MV-4-11 (cell line): ENCODE measurements at regions not wholly inside any gene's neighbourhood (a gene's known extent, or its start where the extent isn't known, plus 50 kb on each side); places are given as distances from the start of the nearest gene placed in this dataset.

Source experiments
- DNase-seq: peaks from one replicate; lab custom pipeline; 2025; lab: John Stamatoyannopoulos, UW

DNA sequence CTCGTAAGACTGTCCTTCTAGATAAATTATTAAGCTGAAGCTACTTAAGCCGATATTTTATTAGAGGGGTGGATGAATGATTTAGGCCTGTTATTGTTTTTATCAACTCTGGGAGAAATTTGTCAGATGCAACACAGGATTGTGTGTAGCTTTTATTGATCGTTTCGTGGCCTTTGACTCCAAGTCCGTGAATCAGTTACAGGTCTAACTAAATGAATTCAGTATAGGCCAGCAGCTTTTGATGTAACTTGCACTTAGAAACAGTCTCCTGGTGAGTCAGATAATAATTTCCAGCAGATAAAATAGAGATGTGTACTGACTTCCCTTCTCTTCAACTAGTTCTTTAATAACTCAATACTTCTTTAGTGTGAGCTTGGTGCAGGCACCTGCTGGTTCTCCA, 341.7 kb upstream of the SMIM30 start:
- no peak for DNase-seq

DNA sequence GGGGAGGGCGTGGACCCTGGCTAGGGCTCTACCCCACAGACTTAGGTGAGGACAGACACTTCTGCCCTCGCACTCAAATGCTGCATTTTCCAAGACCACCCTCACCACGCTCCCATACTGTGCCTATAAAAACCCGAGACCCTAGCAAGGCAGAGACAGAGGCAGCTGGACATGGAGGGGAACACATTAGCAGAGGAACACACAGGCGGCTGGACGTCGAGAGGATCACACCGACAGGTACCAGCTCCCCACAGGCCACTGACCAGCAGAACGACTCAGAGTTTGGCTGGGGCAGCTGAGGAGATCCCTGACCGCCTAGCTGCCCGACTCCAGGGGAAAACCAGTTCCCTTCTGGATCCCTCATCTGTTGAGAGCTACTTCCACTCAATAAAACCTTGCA, 338.2 kb upstream of the SMIM30 start:
- no peak for DNase-seq

DNA sequence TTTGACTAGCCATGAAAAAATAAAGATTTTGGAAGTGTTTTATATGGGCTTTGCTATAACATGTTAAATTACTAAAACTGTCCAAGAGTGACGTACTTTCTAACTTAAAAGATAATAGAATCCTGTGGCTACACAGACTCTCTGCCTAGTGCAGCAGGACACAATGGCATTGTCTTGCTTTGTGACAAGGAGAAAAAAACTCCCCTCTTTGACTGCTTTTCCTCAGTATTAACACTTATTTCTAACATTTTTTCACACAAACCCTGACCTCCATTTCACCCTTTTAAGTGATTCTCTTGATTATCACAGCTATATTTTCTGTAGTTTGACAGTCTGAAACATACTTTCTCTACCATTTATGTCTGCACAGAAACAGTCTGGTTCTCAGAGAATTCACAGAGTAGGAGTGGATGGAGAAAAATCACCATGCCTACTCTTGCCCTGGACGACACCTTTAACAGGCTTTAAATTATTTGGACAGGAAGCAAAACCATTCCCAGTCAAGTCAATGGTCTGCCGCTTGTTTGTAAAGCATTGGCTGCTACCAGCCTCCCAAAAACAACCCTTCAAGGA, 336.3 kb upstream of the SMIM30 start:
- DNase-seq = no peak

DNA sequence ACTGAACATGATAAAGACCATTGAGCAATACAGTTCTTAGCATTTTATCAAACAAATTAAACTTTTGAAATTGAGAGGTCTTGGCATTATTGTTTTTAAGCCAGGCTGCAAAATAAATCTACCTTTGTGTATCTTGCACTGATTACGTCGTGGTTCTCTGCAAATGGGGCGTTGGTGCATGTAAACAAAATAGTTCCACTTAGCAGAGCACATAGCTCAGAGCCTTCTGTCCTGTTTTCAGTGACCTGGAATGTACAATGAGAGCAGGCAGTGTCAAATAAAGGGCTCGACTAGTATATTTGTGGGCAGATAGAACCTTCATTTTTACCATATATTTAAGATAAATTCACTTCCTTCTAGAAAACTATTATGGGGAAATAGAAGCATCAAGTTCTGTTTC, 333.9 kb upstream of the SMIM30 start:
- DNase-seq = no peak

DNA sequence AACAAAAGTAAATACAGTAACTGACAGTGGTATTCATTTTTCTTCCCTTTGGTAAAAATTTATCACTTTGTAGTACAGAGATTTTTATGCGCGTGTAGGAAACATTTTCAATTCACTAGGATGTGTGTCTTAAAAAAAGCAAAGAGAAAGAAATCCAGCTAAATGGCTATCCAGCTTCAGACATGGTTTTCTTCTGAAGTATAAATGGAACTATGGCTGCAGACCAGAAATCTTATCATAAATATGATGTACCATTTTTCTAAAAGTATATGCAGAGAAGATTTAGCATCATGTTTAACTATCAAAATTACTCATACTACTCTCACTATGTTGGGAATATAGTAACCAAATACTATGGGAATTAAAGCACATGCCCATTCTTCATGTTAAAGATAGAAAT, 328.4 kb upstream of the SMIM30 start:
- no peak for DNase-seq

DNA sequence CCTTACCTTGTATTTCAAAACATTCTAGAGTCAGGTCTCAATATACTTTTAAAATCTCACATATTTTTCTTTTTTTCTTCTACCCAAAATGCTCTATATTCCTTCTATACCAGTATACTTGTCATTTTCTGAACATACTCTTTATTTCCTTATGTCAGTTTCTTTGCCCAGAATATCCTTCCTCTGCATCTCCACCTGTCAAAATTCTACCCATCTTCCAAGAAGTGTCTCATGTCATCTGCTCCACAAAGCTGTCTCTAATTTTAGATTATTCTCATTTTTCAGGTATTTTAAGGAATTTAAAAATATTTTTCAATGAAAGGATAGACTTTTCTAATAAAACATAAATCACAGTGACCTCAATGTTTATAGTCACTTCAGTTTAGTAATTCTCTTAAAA, 328.0 kb upstream of the SMIM30 start:
- no peak for DNase-seq

DNA sequence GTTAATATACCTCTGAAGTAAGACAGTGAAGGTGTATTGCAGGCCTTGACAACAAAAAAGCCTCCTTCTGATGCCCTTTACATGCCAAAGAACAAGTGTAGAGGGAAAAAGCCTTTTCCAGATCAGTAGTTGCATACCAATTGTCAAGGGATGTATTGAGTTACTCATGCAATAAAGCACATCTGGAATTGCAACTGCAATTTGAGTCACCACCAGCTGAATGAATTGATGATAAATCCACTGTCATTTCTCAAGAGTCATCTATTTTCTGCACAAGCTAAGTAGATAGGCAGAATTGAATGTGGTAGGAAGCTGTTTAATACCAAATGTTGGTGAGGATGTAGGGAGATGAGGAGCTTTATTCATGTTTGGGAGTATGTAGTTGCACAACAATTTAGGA, 325.9 kb upstream of the SMIM30 start:
- DNase-seq = no peak

DNA sequence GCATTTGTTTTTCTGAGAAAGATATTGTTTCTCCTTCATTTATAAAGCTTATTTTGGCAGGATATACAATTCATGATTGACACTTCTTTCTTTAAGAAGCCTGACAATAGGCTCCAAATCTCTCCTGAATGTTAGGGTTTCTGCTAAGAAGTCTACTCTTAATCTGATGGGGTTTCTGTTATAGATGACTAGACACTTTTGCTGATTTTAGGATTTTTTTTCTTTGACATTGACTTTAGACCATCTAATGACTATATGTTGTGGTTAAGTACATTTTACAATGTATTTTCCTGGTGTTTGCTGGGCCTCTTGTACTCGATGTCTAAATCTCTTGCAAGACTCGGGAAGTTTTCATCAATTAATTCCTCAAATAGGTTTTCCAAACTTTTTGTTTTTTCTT, 321.8 kb upstream of the SMIM30 start:
- no peak for DNase-seq

DNA sequence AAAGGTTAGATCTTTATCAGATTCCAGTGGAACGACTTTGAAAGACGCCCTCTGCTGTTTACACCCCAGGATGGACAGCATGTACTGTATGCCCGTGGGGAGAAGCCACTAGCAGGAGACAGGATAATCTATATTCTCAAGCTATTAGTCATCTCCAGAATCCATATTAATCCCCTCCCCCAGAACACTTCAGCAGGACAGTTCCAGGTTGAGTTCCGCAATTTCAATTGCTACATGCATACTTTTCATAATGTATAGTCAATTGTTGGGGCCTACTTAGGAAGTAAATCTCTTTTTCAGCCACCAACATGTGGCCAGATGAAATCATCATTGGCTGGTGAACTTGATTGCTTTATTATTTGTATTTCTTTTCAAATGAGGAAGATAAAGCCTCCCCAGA, 313.1 kb upstream of the SMIM30 start:
- no peak for DNase-seq

DNA sequence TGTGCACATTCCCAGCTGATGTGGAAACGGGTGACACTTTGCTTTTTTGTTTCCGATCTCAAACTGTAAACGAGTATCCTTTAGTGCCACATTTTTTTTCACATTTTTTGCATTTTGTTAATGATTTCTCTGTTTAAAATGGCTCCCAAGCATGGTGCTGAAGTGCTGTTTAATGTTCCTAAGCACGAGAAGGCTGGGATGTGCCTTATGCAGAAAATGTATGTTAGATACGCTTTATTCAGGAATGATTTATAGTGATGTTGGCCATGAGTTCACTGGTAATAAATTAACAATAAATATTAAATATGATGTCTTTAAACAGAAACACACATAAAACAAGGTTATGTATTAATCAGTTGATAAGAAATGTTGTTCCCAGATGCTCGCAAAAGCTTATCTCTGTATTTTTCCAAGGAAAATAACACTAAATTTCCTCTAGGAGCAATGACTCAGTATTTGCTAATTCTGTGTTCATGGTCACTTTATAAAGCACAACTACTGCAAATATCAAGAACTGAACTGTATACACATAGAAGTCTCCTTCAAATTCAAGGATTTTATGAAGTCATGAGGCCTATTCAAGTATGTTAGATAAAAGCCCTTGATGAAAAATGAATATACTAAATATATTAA, 305.9 kb upstream of the SMIM30 start:
- DNase-seq = no peak

DNA sequence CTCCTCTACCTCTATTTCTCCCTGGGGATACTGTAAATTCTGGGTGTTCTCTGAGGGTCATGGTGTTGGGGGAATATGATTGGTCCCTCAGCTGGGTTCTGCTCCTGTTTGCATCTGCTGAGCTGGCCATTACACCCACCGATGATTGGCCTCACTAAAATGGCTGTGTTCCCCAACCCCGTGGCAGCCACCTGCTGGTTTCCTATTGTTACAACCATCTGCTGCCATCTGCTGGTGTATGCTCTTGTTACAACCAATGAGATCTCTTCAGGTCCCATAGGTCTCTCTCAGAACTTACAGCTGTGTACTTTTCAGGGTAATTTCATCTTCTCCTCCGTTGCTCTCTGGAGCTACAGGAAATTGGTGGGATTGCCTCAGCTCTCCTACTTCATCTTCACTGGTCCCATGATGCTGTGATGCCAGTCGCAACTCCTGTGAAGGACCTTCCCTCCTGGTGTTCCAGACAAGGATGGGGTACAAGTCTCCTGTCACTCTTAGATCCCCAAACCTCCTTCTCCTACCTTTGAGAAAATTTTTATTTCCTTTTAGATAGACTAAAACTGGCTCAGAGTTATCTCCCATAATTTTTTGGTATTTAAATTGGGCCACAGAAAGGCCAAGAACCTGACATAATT, 303.5 kb upstream of the SMIM30 start:
- DNase-seq = peak; percentile 76

DNA sequence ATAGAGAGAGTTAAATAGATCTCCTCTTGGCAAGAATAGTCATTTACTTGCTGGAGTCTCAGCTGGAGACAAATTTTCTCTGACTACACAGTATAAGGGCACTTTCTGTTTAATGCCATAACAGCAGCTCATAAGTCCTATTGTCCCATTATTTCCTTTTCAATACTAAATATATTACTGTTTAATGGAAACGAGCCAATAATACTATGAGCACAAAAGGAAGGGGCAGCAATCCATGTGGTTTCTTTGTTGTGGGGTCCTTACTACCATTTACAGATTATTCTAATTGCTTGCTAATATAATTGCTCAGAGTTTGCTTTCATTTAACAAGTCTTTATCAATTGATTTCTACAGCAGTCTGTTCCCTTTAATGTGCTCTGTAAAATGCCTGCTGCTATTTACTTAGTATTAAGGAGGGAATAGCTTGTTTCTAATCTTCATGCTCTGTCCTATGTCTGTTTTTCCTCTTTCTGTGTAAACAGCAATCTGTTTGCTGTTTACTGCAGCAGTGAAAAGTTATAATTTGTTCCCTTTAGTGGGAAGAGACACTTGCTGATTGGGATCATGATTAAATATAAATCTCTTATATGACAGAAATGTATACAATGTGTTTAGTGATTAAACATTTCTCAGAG, 296.2 kb upstream of the SMIM30 start:
- DNase-seq = no peak

DNA sequence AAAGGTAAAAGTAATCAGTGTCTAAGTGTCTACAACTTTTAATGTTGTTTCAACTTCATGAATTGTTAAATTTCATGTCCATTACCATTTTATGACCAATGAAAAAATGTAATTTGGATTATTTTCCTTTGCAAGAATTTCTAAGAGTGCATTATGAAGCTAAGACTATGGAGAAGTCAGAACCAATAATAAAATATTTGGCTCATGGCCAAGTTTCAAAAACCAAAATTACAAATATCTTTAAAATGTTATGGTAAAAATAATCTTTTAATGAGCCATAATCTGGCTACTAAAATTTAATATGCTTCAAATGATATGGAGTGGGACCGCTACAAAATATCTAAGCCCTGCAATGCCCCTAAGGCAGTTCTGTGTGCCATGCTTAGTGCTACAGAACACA, 294.1 kb upstream of the SMIM30 start:
- DNase-seq = no peak

DNA sequence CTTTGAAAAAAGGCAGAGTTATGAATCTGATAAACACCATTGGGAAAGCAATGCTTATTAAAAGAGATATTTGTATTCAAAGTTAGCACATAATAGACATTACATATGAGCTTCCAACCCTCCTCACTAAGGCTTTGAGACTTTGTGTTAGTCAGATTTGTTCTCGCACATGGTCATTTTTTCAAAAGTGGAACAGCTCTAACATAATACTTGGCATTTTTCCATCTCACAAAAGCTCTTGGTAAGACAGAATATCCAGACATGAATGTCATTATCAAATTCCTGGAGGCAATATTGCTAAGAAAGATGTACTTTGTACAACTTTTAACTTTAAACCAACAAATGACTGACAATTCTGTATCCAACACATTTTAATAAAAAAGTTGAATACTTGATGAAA, 292.4 kb upstream of the SMIM30 start:
- DNase-seq = no peak

DNA sequence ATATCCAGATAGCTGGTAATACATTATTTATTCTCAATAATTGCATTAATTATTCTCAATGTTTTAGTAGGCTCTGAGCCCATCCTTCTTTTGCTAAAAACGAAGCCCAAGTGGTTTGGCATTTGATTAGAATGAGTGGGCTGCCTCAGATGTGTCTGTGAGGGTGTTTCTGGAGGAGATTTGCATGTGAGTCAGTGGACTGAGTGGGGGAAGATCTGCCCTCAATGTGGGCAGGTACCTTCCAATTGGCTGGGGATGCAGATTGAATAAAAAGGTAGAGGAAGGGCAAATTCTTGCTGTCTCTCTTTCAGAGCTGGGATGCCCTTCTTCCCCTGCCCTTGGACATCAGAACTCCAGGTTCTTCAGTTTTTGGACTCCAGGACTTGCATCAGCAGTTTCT, 290.6 kb upstream of the SMIM30 start:
- no peak for DNase-seq

DNA sequence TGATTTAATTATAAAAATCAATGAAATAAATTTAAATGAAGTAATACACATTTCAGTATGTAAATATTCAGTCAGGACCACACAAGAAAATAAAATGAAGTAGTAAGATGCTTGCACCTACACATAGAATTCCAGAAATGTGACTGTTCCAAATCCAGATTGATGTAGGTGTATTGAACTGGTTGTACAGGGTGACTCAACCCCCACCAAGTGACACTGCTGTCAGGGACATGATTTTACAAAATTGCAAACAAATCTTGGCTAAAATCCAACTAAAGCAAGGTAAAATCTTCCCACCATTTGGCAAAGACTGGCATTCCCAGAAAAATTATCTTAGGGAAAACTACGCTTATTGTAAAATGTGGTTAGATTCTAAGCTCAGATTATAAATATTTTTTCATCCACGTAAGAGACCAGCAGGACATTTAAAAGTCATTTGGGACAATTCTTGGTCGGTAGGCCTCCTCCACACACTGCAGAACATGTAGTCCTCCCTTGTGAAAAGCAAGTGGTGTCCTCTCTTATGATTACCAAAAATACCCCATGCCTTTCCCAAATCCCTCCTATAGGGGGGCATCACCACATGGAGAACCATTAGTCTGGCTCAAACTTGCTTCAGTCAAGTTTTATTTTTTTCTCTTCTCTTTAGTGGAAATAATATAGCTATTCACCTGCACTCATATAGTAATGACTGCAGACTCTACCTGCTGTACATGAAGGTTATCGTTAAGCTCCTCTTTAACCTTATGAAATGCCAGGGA, 287.1 kb upstream of the SMIM30 start:
- no peak for DNase-seq

DNA sequence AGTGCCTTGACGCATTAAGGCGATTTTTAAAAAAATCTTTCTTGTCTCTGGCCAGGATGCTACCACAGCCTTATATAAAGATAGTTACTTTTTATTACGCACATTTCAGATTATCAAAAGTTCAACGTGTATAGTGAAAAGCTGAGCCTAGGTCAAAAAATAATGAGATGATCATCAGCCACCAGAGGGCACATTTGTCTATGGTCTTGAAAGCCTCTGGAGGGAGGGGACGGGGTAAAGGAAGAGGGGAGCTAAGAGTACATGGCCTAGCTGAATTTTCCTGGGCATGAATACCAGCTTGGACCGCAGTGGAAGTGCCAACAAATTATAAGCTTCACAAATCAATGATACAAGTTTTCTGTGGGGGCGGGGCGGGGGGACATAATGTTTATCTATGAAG, 285.9 kb upstream of the SMIM30 start:
- DNase-seq = peak; percentile 9

DNA sequence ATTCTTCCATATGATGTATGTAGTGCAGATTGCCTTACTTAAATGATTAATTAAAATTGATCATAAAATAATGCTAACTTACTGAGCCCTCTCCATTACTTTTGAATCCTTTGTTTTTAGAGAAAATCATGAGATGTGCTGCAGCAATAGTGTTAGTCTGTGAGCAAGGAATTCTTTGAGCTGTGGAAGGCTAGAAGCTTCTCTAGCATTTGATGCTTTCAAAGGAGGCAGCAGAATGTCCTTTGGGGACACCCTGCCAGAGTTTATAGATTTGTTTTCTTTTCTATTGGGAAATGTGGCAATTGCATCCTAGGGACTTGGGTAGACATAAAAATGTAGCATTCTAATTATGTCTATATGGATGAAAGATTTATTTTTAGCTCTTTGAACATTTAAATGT, 284.1 kb upstream of the SMIM30 start:
- DNase-seq = no peak

DNA sequence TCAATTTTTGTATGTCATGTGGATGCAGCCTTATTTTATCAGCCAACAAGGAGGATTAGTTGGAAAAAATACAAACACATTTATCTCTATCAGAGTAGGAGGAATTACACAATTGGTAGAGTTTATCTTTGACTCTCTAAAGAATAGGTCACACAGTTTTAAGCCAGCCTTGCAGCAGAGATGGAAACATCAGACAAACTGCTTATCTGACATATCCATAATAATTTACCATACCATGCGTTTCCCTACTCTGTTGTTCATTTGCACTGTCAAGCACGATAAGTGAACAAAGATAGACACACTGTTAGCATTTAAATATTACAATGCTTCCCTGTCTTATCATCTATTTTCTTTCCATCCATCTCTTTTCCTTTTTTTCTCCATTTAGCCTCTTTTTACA, 283.7 kb upstream of the SMIM30 start:
- DNase-seq = no peak

DNA sequence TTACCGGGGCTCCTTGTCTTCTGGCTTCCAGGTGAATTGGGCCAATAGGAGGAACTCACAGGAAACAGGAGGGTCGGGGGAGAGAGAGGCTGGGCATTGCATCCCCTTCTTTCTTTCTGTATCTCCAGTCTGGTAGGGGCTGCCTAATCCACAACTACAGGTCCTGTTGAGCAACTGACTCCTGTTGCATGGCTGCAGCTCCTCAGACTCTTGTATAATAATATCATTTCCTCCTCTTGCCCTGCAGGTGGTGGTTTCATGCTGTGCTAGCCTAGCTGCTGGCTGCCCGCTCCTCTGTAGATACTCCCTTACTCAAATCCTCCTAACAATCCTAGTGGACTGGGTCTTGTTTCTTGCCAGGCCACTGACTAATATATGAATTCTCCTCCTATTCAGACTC, 276.5 kb upstream of the SMIM30 start:
- no peak for DNase-seq

DNA sequence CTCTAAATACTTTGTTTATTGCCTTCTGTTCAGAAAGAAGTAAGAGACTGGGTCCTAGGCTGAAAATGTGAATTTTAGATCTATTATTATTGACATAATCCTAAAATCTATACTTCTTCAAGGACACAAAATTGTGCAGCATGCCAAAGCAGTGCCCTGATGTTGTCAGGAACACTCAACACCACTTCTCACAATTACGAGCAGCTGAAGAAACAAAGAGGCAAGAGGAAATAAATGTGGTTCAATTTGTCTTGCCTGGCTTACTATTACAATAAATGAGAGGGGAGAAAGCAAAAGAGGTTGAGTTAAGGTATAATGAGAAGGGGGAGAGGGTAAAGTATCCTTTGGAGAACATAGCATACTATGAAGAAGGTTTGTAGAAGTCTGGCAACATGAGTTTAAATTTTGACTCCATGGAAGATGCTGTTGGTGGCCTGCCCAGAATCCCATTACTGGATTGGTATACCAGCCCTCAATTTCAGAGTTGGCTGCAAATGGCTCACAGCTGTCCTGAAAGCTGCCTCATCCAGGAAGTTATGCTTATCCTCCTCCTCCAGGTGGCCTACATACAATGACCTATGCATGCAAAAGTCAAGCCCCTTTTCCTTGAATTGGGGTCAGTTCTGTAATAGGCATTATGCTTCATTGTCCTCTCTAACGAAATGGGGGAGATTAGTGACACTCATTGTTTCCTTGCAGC, 274.6 kb upstream of the SMIM30 start:
- DNase-seq = no peak

DNA sequence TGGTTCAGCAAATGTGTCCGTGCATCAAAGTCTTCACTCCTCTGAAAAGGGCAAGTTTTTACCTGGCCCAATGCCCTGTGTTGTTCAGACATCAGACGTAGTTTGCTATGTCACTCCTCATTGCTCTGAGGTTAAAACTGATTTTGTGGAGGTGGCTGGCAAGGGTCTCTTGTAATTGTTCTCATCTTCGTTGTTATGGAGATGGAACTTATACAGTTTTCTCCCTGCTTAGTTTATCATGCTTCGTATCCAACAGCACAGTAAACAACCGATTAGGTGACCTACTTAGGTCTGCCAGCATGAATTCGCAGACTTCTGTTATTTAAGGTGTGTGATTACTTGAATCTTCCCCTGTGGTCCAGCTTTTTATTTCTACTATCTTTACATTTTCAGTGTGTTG, 274.1 kb upstream of the SMIM30 start:
- no peak for DNase-seq
